Neural cell (in vitro differentiated cells): ENCODE measurements at regions not wholly inside any gene's neighbourhood (a gene's known extent, or its start where the extent isn't known, plus 50 kb on each side); places are given as distances from the start of the nearest gene placed in this dataset.

Experiments
- CTCF ChIP-seq: fragments of 450-650 bp; IDR thresholded peaks from 2 replicates; pipeline ENCODE4 v1.5.1; 2014; ENCODE audit warnings: antibody characterized with exemption, mild to moderate bottlenecking, moderate library complexity; ENCODE audit not compliant: poor library complexity, severe bottlenecking
- EP300 ChIP-seq: fragments of 450-650 bp; conservative IDR thresholded peaks from 2 replicates; pipeline ENCODE4 v1.6.1; 2014; ENCODE audit warnings: antibody characterized with exemption, mild to moderate bottlenecking, moderate library complexity; ENCODE audit not compliant: poor library complexity, severe bottlenecking
- POLR2AphosphoS5 ChIP-seq: IDR thresholded peaks from 2 replicates; pipeline ENCODE4 v1.6.1; 2012
- RAD21 ChIP-seq: fragments of 450-650 bp; conservative IDR thresholded peaks from 2 replicates; pipeline ENCODE4 v1.6.1; 2014; ENCODE audit warnings: antibody characterized with exemption, mild to moderate bottlenecking, moderate library complexity
- SMC3 ChIP-seq: fragments of 450-650 bp; conservative IDR thresholded peaks from 2 replicates; pipeline ENCODE4 v1.6.1; 2014; ENCODE audit warnings: antibody characterized with exemption, mild to moderate bottlenecking, moderate library complexity; ENCODE audit not compliant: poor library complexity
- TAF1 ChIP-seq: IDR thresholded peaks from 2 replicates; pipeline ENCODE4 v1.6.1; 2012; ENCODE audit warnings: low read depth

GRCh38 chr1:53385276-53386225 lies 57.7 kb upstream of the LRP8 start:
- no peak for TF ChIP-seq CTCF
- no peak for TF ChIP-seq EP300
- no peak for TF ChIP-seq SMC3
- no peak for TF ChIP-seq POLR2AphosphoS5
- TF ChIP-seq RAD21, result no peak
- TF ChIP-seq TAF1, result no peak
